H1 (cell line): ENCODE measurements at regions not wholly inside any gene's neighbourhood (a gene's known extent, or its start where the extent isn't known, plus 50 kb on each side); places are given as distances from the start of the nearest gene placed in this dataset.
A peak's percentile ranks its signal among the peaks of the same experiment; 100 is the strongest.

Source experiments
- CTCF ChIA-PET: fragments of 300-600 bp; sonication (Branson Sonifier 250); formaldehyde crosslinking; loops from one replicate; lab custom pipeline; 2021; ENCODE audit not compliant: partially characterized antibody; lab: Charles Lee
- POLR2A ChIA-PET: fragments of 300-600 bp; sonication (Branson Sonifier 250); formaldehyde crosslinking; loops from one replicate; lab custom pipeline; 2021; ENCODE audit warnings: inconsistent platforms; ENCODE audit not compliant: partially characterized antibody; lab: Charles Lee
- DNase-seq, 2 experiments: peaks; one replicate each; pipeline versions ENCODE4 v3.0.0 to v3.0.0-alpha.2; 2010 to 2022; ENCODE audit warnings: low spot score in 2 of 2, low read depth in 1 of 2, mixed read lengths in 1 of 2
- FAIRE-seq: peaks from 2 replicates; lab custom pipeline; 2011; peaks lifted over from hg19 to GRCh38; lab: Jason Lieb, UNC
- H2AFZ ChIP-seq: 2 replicates; pipeline ENCODE4 v1.8.1; 2012; ENCODE audit warnings: low read length, inconsistent platforms
- H2AK5ac ChIP-seq: 2 replicates; pipeline ENCODE4 v1.6.1; 2013; ENCODE audit warnings: low read depth, low read length
- H2BK120ac ChIP-seq: replicated peaks from 2 replicates; pipeline ENCODE3; 2013; ENCODE audit warnings: low read depth, low read length, inconsistent platforms
- H2BK12ac ChIP-seq: 2 replicates; pipeline ENCODE4 v1.6.1; 2013; ENCODE audit warnings: low read depth, low read length
- H2BK15ac ChIP-seq: 2 replicates; pipeline ENCODE4 v1.6.1; 2013; ENCODE audit warnings: low read length
- H2BK20ac ChIP-seq: 2 replicates; pipeline ENCODE4 v1.6.1; 2013; ENCODE audit warnings: low read length
- H2BK5ac ChIP-seq: 2 replicates; pipeline ENCODE4 v1.6.1; 2013; ENCODE audit warnings: low read depth, low read length
- H3K14ac ChIP-seq: 2 replicates; pipeline ENCODE4 v1.6.1; 2013; ENCODE audit warnings: inconsistent platforms; ENCODE audit not compliant: insufficient read length
- H3K18ac ChIP-seq: 2 replicates; pipeline ENCODE4 v1.6.1; 2013; ENCODE audit warnings: low read length; ENCODE audit errors: extremely low read depth
- H3K23ac ChIP-seq: 2 replicates; pipeline ENCODE4 v1.6.1; 2013; ENCODE audit warnings: inconsistent platforms; ENCODE audit not compliant: insufficient read length
- H3K23me2 ChIP-seq: 2 replicates; pipeline ENCODE4 v1.6.1; 2013; ENCODE audit warnings: low read depth, low read length
- H3K27ac ChIP-seq: 2 replicates; pipeline ENCODE4 v1.6.1; 2011; ENCODE audit warnings: low read depth, low read length, inconsistent platforms
- H3K27me3 ChIP-seq, 4 experiments: replicated peaks in 1 of 4; 1 replicate in 1 of 4; 2 replicates in 3 of 4; pipeline versions ENCODE4 v1.6.1 to v1.8.1; 2011 to 2013; ENCODE audit warnings: low read length in 3 of 4, mild to moderate bottlenecking in 3 of 4, inconsistent platforms in 2 of 4, mixed read lengths in 2 of 4, moderate library complexity in 1 of 4; ENCODE audit not compliant: control insufficient read depth in 3 of 4, insufficient read depth in 3 of 4; ENCODE audit errors: extremely low read depth in 1 of 4
- H3K36me3 ChIP-seq, 4 experiments: 2 replicates each; pipeline versions ENCODE4 v1.6.1 to v1.8.1; 2011 to 2013; ENCODE audit warnings: mild to moderate bottlenecking in 4 of 4, low read length in 3 of 4, moderate library complexity in 2 of 4, control low read depth in 1 of 4, inconsistent platforms in 1 of 4; ENCODE audit not compliant: insufficient read depth in 4 of 4, control insufficient read depth in 2 of 4
- H3K4ac ChIP-seq: replicated peaks from 2 replicates; pipeline ENCODE3; 2013; ENCODE audit warnings: low read length, low read depth, mixed read lengths, inconsistent platforms; ENCODE audit not compliant: insufficient read length
- H3K4me1 ChIP-seq, 4 experiments: replicated peaks in 1 of 4; 1 replicate in 1 of 4; 2 replicates in 3 of 4; pipeline versions ENCODE4 v1.6.1 to v1.8.1; 2011 to 2013; ENCODE audit warnings: low read length in 3 of 4, inconsistent platforms in 2 of 4, mixed read lengths in 1 of 4; ENCODE audit not compliant: insufficient read depth in 4 of 4, control insufficient read depth in 3 of 4
- H3K4me2 ChIP-seq, 2 experiments: 2 replicates each; pipeline versions ENCODE4 v1.6.1 to v1.8.1; 2011 to 2013; ENCODE audit warnings: low read depth in 2 of 2, low read length in 2 of 2, control low read depth in 1 of 2, inconsistent platforms in 1 of 2, mild to moderate bottlenecking in 1 of 2; ENCODE audit not compliant: insufficient read depth in 1 of 2
- H3K4me3 ChIP-seq, 4 experiments: fragments of 200-600, 300-600 bp in 1 of 4; sonication (generic), shearing (Covaris generic), sonication (Bioruptor Twin) in 1 of 4; 2 replicates each; pipeline versions ENCODE4 v1.5.1 to v1.8.1; 2011 to 2016; ENCODE audit warnings: low read length in 4 of 4, low read depth in 3 of 4, control low read depth in 2 of 4, inconsistent platforms in 2 of 4, mild to moderate bottlenecking in 2 of 4, mixed read lengths in 1 of 4, moderate library complexity in 1 of 4; ENCODE audit not compliant: insufficient read depth in 2 of 4; ENCODE audit errors: extremely low read depth in 1 of 4
- H3K56ac ChIP-seq: replicated peaks from 2 replicates; pipeline ENCODE3; 2013; ENCODE audit warnings: low read depth, mild to moderate bottlenecking, mixed read lengths, low read length, inconsistent platforms; ENCODE audit not compliant: insufficient read length
- H3K79me1 ChIP-seq: 2 replicates; pipeline ENCODE4 v1.6.1; 2013; ENCODE audit warnings: low read depth, low read length, control low read depth
- H3K79me2 ChIP-seq, 2 experiments: 2 replicates each; pipeline versions ENCODE4 v1.6.1 to v1.8.1; 2012 to 2013; ENCODE audit warnings: low read length in 2 of 2, mild to moderate bottlenecking in 2 of 2, inconsistent platforms in 1 of 2; ENCODE audit not compliant: insufficient read depth in 2 of 2, control insufficient read depth in 1 of 2
- H3K9ac ChIP-seq, 4 experiments: replicated peaks in 1 of 4; 1 replicate in 1 of 4; 2 replicates in 3 of 4; pipeline versions ENCODE4 v1.6.1 to v1.8.1; 2011 to 2013; ENCODE audit warnings: low read depth in 3 of 4, low read length in 3 of 4, control low read depth in 2 of 4, mild to moderate bottlenecking in 2 of 4, moderate library complexity in 2 of 4, inconsistent platforms in 1 of 4; ENCODE audit errors: extremely low read depth in 1 of 4
- H3K9me3 ChIP-seq, 2 experiments: 2 replicates each; pipeline versions ENCODE4 v1.6.1 to v1.8.1; 2012 to 2013; ENCODE audit warnings: mild to moderate bottlenecking in 2 of 2, moderate library complexity in 2 of 2, control low read depth in 1 of 2, inconsistent platforms in 1 of 2, low read depth in 1 of 2, low read length in 1 of 2, mixed read lengths in 1 of 2; ENCODE audit not compliant: insufficient read depth in 2 of 2
- H4K20me1 ChIP-seq, 2 experiments: replicated peaks in 1 of 2; 2 replicates each; pipeline versions ENCODE3 to v1.8.1; 2011 to 2013; ENCODE audit warnings: inconsistent platforms in 2 of 2, low read length in 2 of 2, mild to moderate bottlenecking in 1 of 2; ENCODE audit not compliant: insufficient read depth in 2 of 2, control insufficient read depth in 1 of 2
- H4K5ac ChIP-seq: 2 replicates; pipeline ENCODE4 v1.6.1; 2013; ENCODE audit warnings: low read length, low read depth, mixed read lengths, inconsistent platforms; ENCODE audit not compliant: insufficient read length
- H4K8ac ChIP-seq: 2 replicates; pipeline ENCODE4 v1.8.0; 2013; ENCODE audit warnings: mild to moderate bottlenecking, moderate library complexity, low read length, inconsistent platforms; ENCODE audit not compliant: insufficient read depth; ENCODE audit errors: extremely low read depth
- H4K91ac ChIP-seq: replicated peaks from 2 replicates; pipeline ENCODE3; 2013; ENCODE audit warnings: low read length, mixed read lengths, inconsistent platforms; ENCODE audit not compliant: insufficient read length
- E2F6 ChIP-seq: IDR thresholded peaks from 2 replicates; pipeline ENCODE4 v1.6.1; 2012; ENCODE audit warnings: inconsistent platforms
- EP300 ChIP-seq, 2 experiments: IDR thresholded peaks; 1 replicate in 1 of 2; 2 replicates in 1 of 2; pipeline ENCODE4 v1.6.1; 2011 to 2012; ENCODE audit warnings: low read depth in 2 of 2, low read length in 2 of 2, mild to moderate bottlenecking in 2 of 2, borderline replicate concordance in 1 of 2, inconsistent platforms in 1 of 2, moderate library complexity in 1 of 2
- GABPA ChIP-seq: IDR thresholded peaks from 2 replicates; pipeline ENCODE4 v1.6.1; 2011; ENCODE audit warnings: mild to moderate bottlenecking, low read length, moderate library complexity, borderline replicate concordance; ENCODE audit not compliant: insufficient read depth
- HDAC6 ChIP-seq: IDR thresholded peaks from one replicate; pipeline ENCODE4 v1.7.1; 2012; ENCODE audit warnings: low read depth, mild to moderate bottlenecking, inconsistent platforms, low read length, moderate library complexity
- KDM5A ChIP-seq: fragments of 200-600 bp; IDR thresholded peaks from 2 replicates; pipeline ENCODE4 v1.7.1; 2012; ENCODE audit warnings: mild to moderate bottlenecking, low read length, inconsistent platforms, mixed read lengths
- PHF8 ChIP-seq: fragments of 200-600 bp; sonication (generic); conservative IDR thresholded peaks from 2 replicates; pipeline ENCODE4 v1.7.1; 2012; ENCODE audit warnings: low read depth, mild to moderate bottlenecking, inconsistent platforms, low read length, moderate library complexity
- RAD21 ChIP-seq, 2 experiments: IDR thresholded peaks in 1 of 2; conservative IDR thresholded peaks in 1 of 2; 2 replicates each; pipeline ENCODE4 v1.6.1; 2011; ENCODE audit warnings: low read depth in 2 of 2, low read length in 2 of 2, improper control_type of control experiment in 1 of 2, inconsistent platforms in 1 of 2, mild to moderate bottlenecking in 1 of 2, moderate library complexity in 1 of 2
- SAP30 ChIP-seq: fragments of 300-600 bp; sonication (generic); IDR thresholded peaks from 2 replicates; pipeline ENCODE4 v1.7.1; 2012; ENCODE audit warnings: low read length, moderate library complexity, mild to moderate bottlenecking, inconsistent platforms; ENCODE audit not compliant: insufficient read depth, insufficient replicate concordance
- SRF ChIP-seq: IDR thresholded peaks from 2 replicates; pipeline ENCODE4 v1.6.1; 2011; ENCODE audit warnings: mild to moderate bottlenecking, low read depth, low read length, moderate library complexity
- TCF12 ChIP-seq: IDR thresholded peaks from 2 replicates; pipeline ENCODE4 v1.6.1; 2011; ENCODE audit warnings: low read depth, mild to moderate bottlenecking, low read length
- WGBS, 2 experiments: shearing (Covaris generic) in 1 of 2; methylation state at CpG; one replicate each; pipeline versions ENCODE4 v1.1.6 to v1.1.7; 2013 to 2015; ENCODE audit warnings: low lambda C conversion rate in 2 of 2, mixed read lengths in 2 of 2, inconsistent platforms in 1 of 2, low coverage in 1 of 2, missing lambda C conversion rate in 1 of 2; ENCODE audit not compliant: insufficient replicate concordance in 2 of 2, insufficient coverage in 1 of 2, insufficient read length in 1 of 2; ENCODE audit errors: extremely low coverage in 1 of 2, missing lambda C conversion rate in 1 of 2; 5-methylcytosine and 5-hydroxymethylcytosine counted together
- TF ChIP-seq, protein P1 (sequence below): IDR thresholded peaks from 2 replicates; pipeline ENCODE4 v1.6.1; 2011; ENCODE audit warnings: low read length, improper control_type of control experiment

DNA sequence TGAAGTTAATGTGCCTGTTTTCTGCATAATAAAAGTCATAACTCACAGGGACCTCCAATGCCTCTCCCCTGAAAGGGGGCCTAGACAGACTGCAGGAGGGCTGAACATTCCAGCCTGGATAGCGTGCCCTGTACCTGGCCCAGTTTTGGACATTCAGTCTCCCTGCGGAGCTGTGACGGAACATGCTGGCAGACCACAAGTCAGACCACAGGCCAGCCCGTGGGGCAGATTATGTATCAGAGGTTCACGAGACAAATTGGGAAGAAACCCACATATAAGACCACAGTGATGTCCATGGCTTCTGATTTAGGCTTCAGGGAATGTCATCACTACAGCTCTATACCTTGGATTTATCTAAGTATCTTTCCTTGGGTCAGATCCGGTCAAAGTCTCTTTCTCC, 151.5 kb upstream of the POU3F1 start:
- H3K4me1 ChIP-seq: peaks cover 0 to 3% (median 0%) of the 10 kb centered on the region in 4 experiments; a peak in 2 of 7 replicates
- no peak overlapping the region for H3K4me2 ChIP-seq
- H2BK5ac ChIP-seq: no peak overlapping the region
- CTCF ChIA-PET: interaction anchor here (1.3 kb wide), 1 partner anchor 12 kb away, joined by 4 read pairs; no protein-coding TSS in a partner anchor
- no peaks in the 10 kb centered on the region for H3K79me1 ChIP-seq
- no peak overlapping the region for H4K5ac ChIP-seq
- no peaks in the 10 kb centered on the region for H3K23me2 ChIP-seq
- H2BK15ac ChIP-seq: 0 out of 2 replicates have a peak overlapping the region, but pooled peaks have one; percentile 75
- no peak for DNase-seq
- H3K23ac ChIP-seq: no peak overlapping the region
- WGBS, 2 experiments: 89% methylated on average over 6 of the region's 6 CpGs; no CpG with 5 or more reads in 1 of the 2 experiments
- H3K27ac ChIP-seq: no peak overlapping the region
- no peak overlapping the region for H2BK12ac ChIP-seq
- H2BK120ac ChIP-seq: no peak overlapping the region
- H3K18ac ChIP-seq: no peak overlapping the region
- H4K8ac ChIP-seq: no peak overlapping the region
- H2AFZ ChIP-seq: no peak overlapping the region
- no peaks in the 10 kb centered on the region for H3K36me3 ChIP-seq
- H3K9me3 ChIP-seq: peaks cover 0 to 4% of the 10 kb centered on the region in 2 experiments; a peak in 2 of 4 replicates
- H3K4ac ChIP-seq: no peak overlapping the region
- H4K91ac ChIP-seq: no peak overlapping the region
- POLR2A ChIA-PET: no interaction called here
- peaks cover 0 to 3% (median 0%) of the 10 kb centered on the region in 4 experiments; a peak in 1 of 7 replicates for H3K27me3 ChIP-seq
- no peak overlapping the region for H3K4me3 ChIP-seq
- H3K14ac ChIP-seq: no peak overlapping the region
- no peak overlapping the region for H3K9ac ChIP-seq
- no peaks in the 10 kb centered on the region for H3K79me2 ChIP-seq
- 0 out of 2 replicates have a peak overlapping the region, but pooled peaks have one; percentile 52 for H2BK20ac ChIP-seq
- H4K20me1 ChIP-seq: no peaks in the 10 kb centered on the region
- no peak for FAIRE-seq
- no peak overlapping the region for H3K56ac ChIP-seq
- H2AK5ac ChIP-seq: no peak overlapping the region; the same call in 1 of the 2 replicates
- TF ChIP-seq RAD21 (IDR thresholded peaks at IDR 0.05 in 1 of 2, conservative IDR thresholded peaks at IDR 0.05 in 1 of 2; ENCODE audit: low read depth in 2 of 2, low read length in 2 of 2): no peak
- no peak for TF ChIP-seq GABPA
- TF ChIP-seq, protein P1, sequence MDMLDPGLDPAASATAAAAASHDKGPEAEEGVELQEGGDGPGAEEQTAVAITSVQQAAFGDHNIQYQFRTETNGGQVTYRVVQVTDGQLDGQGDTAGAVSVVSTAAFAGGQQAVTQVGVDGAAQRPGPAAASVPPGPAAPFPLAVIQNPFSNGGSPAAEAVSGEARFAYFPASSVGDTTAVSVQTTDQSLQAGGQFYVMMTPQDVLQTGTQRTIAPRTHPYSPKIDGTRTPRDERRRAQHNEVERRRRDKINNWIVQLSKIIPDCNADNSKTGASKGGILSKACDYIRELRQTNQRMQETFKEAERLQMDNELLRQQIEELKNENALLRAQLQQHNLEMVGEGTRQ: no peak
- no peak for TF ChIP-seq KDM5A
- TF ChIP-seq SAP30: no peak
- no peak for TF ChIP-seq E2F6
- TF ChIP-seq HDAC6: no peak
- no peak for TF ChIP-seq EP300 (IDR thresholded peaks at IDR 0.05; ENCODE audit: borderline replicate concordance in 1 of 2, low read depth in 2 of 2, low read length in 2 of 2)
- TF ChIP-seq TCF12: no peak
- TF ChIP-seq PHF8: no peak
- TF ChIP-seq SRF: no peak
